ENCODE measurements at regions not wholly inside any gene's neighbourhood (a gene's known extent, or its start where the extent isn't known, plus 50 kb on each side); places are given as distances from the start of the nearest gene placed in this dataset.

GRCh38 chr2:111659361-111660333 is 224.3 kb downstream of the ANAPC1 start:
- TF ChIP-seq CTCF (IDR thresholded peaks at IDR 0.05; ENCODE audit: control extremely low read depth in 1 of 3, insufficient read depth in 1 of 3, low read depth in 1 of 3, low read length in 3 of 3) (no peak), TEAD4 (IDR thresholded peaks at IDR 0.05; ENCODE audit: low read depth, low read length) (peak; percentile 13; the same call in 1 of the 2 replicates), JUND (IDR thresholded peaks at IDR 0.05; ENCODE audit: low read length) (no peak), RFX5 (IDR thresholded peaks at IDR 0.05; ENCODE audit: borderline replicate concordance, low read depth, low read length) (no peak), TAF1 (IDR thresholded peaks at IDR 0.05; ENCODE audit: low read depth, low read length) (no peak), EZH2 (IDR thresholded peaks at IDR 0.05; ENCODE audit: low read depth, low read length, severe bottlenecking) (no peak), CEBPB (IDR thresholded peaks at IDR 0.05; ENCODE audit: low read depth, low read length) (peak; percentile 43; the same call in 1 of the 2 replicates), CHD2 (IDR thresholded peaks at IDR 0.05; ENCODE audit: low read length) (no peak), POLR2A (IDR thresholded peaks at IDR 0.05; ENCODE audit: control extremely low read depth in 1 of 2, low read depth in 2 of 2, low read length in 2 of 2) (no peak)

Measured in H1 (cell line).